ENCODE measurements at regions not wholly inside any gene's neighbourhood (a gene's known extent, or its start where the extent isn't known, plus 50 kb on each side); places are given as distances from the start of the nearest gene placed in this dataset.

GRCh38 chr15:79515300-79516027 is 83.3 kb downstream of the MINAR1 start:
- Histone ChIP-seq H3K4ac (replicated peaks; ENCODE audit: insufficient read length, low read depth, low read length) (no peak overlapping the region), H3K4me3 (ENCODE audit: extremely low read depth in 1 of 4, insufficient read depth in 2 of 4, low read depth in 3 of 4, low read length in 4 of 4) (no peak overlapping the region), H3K27me3 (replicated peaks in 1 of 4; ENCODE audit: control insufficient read depth in 3 of 4, extremely low read depth in 1 of 4, insufficient read depth in 3 of 4, low read length in 3 of 4) (no peaks in the 10 kb centered on the region), H3K79me1 (ENCODE audit: low read depth, low read length) (no peaks in the 10 kb centered on the region), H3K23me2 (ENCODE audit: low read depth, low read length) (no peaks in the 10 kb centered on the region), H3K9ac (replicated peaks in 1 of 4; ENCODE audit: extremely low read depth in 1 of 4, low read depth in 3 of 4, low read length in 3 of 4) (no peak overlapping the region), H3K4me1 (replicated peaks in 1 of 4; ENCODE audit: control insufficient read depth in 3 of 4, insufficient read depth in 4 of 4, low read length in 3 of 4) (no peaks in the 10 kb centered on the region), H2BK20ac (ENCODE audit: low read length) (no peak overlapping the region), H2BK15ac (ENCODE audit: low read length) (no peak overlapping the region), H3K23ac (ENCODE audit: insufficient read length) (no peak overlapping the region), H2BK120ac (replicated peaks; ENCODE audit: low read depth, low read length) (no peak overlapping the region), H3K27ac (ENCODE audit: low read depth, low read length) (no peak overlapping the region), H3K56ac (replicated peaks; ENCODE audit: insufficient read length, low read depth, low read length) (no peak overlapping the region), H3K14ac (ENCODE audit: insufficient read length) (no peak overlapping the region), H3K4me2 (ENCODE audit: insufficient read depth in 1 of 2, low read depth in 2 of 2, low read length in 2 of 2) (no peak overlapping the region), H4K91ac (replicated peaks; ENCODE audit: insufficient read length, low read length) (no peak overlapping the region), H3K18ac (ENCODE audit: extremely low read depth, low read length) (no peak overlapping the region), H2BK12ac (ENCODE audit: low read depth, low read length) (no peak overlapping the region), H2AFZ (ENCODE audit: low read length) (no peak overlapping the region), H4K5ac (ENCODE audit: insufficient read length, low read depth, low read length) (no peak overlapping the region), H3K9me3 (ENCODE audit: insufficient read depth in 2 of 2, low read depth in 1 of 2, low read length in 1 of 2) (no peaks in the 10 kb centered on the region), H4K20me1 (replicated peaks in 1 of 2; ENCODE audit: control insufficient read depth in 1 of 2, insufficient read depth in 2 of 2, low read length in 2 of 2) (no peaks in the 10 kb centered on the region), H3K79me2 (ENCODE audit: control insufficient read depth in 1 of 2, insufficient read depth in 2 of 2, low read length in 2 of 2) (no peaks in the 10 kb centered on the region), H4K8ac (ENCODE audit: extremely low read depth, insufficient read depth, low read length) (no peak overlapping the region), H2BK5ac (ENCODE audit: low read depth, low read length) (no peak overlapping the region), H3K36me3 (ENCODE audit: control insufficient read depth in 2 of 4, insufficient read depth in 4 of 4, low read length in 3 of 4) (no peaks in the 10 kb centered on the region), H2AK5ac (ENCODE audit: low read depth, low read length) (no peak overlapping the region)
- ChIA-PET POLR2A (ENCODE audit: partially characterized antibody) (interaction anchor here (0.7 kb wide), 1 partner anchor 34 kb away, joined by 3 read pairs; no protein-coding TSS in a partner anchor), CTCF (ENCODE audit: partially characterized antibody) (no interaction called here)
- no peak for DNase-seq (ENCODE audit: low read depth in 1 of 2, low spot score in 2 of 2)
- TF ChIP-seq JUND (IDR thresholded peaks at IDR 0.05; ENCODE audit: low read length), result no peak
- no peak for TF ChIP-seq CBX5 (IDR thresholded peaks at IDR 0.05; ENCODE audit: low read depth, low read length)
- no peak for TF ChIP-seq ZNF274 (IDR thresholded peaks at IDR 0.05; ENCODE audit: borderline replicate concordance, extremely low read depth, low read length)
- no peak for TF ChIP-seq SP2 (IDR thresholded peaks at IDR 0.05; ENCODE audit: low read length)
- TF ChIP-seq GABPA (IDR thresholded peaks at IDR 0.05; ENCODE audit: borderline replicate concordance, insufficient read depth, low read length), result no peak
- TF ChIP-seq CHD1 (IDR thresholded peaks at IDR 0.05; ENCODE audit: low read depth, low read length), result no peak
- TF ChIP-seq CHD2 (IDR thresholded peaks at IDR 0.05; ENCODE audit: low read length), result no peak
- TF ChIP-seq CREB1 (IDR thresholded peaks at IDR 0.05), result no peak
- no peak for FAIRE-seq
- 89% methylated on average over 7 of the region's 7 CpGs; no CpG with 5 or more reads in 1 of the 2 experiments for WGBS, 2 experiments (ENCODE audit: extremely low coverage in 1 of 2, insufficient coverage in 1 of 2, insufficient read length in 1 of 2, insufficient replicate concordance in 2 of 2, low coverage in 1 of 2, low lambda C conversion rate in 2 of 2, missing lambda C conversion rate in 1 of 2)

Data from H1 (cell line).